ENCODE measurements at regions not wholly inside any gene's neighbourhood (a gene's known extent, or its start where the extent isn't known, plus 50 kb on each side); places are given as distances from the start of the nearest gene placed in this dataset.
"Not testable (repeated sequence)": the region's sequence is repeated elsewhere in the genome, so short reads cannot be mapped to it uniquely, and the experiment has no call there.

DNA sequence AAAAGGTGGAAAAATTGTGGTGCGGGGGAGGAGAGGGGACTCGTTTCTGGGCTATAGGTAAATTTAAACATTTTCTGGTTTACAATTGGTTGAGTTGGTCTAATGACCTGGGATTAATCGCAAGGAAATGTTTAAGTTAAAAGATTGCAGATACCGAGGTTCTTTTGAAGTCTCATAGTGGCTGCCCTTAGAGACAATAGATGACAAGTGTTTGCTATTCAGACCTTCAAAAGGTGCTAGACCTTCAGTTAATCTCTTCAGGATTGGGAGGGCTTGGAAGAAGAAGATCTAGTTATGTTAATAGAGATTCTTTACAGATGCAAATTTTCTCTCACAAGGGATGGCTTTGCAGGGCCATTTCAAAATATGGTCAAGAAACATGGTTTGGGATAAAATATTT lies 2286.1 kb upstream of the AGA start:
- H3K4me3 ChIP-seq = no peak overlapping the region
- H3K27ac ChIP-seq = no peak overlapping the region
- no peak for DNase-seq
- H3K36me3 ChIP-seq = no peaks in the 10 kb centered on the region
- TF ChIP-seq CTCF (IDR thresholded peaks at IDR 0.05) (no peak), POLR2A (IDR thresholded peaks at IDR 0.05) (no peak)
- H3K4me1 ChIP-seq = no peaks in the 10 kb centered on the region
- H3K27me3 ChIP-seq = no peaks in the 10 kb centered on the region
- no peak for ATAC-seq
- 79 to 90% (median 86%) methylated on average over 4 of the region's 4 CpGs for WGBS, 4 donors
- H3K9me3 ChIP-seq = no peaks in the 10 kb centered on the region
- intact Hi-C loops (cut with DNase I) = no loop called here

GRCh38 chr4:179736820-179737219 lies 2294.6 kb upstream of the AGA start:
- H3K4me1 ChIP-seq; H3K4me3 ChIP-seq; H3K27ac ChIP-seq; intact Hi-C loops (cut with DNase I); H3K36me3 ChIP-seq; H3K9me3 ChIP-seq; ATAC-seq; H3K27me3 ChIP-seq; DNase-seq: not testable (repeated sequence)
- 87 to 96% (median 91%) methylated on average over 6 of the region's 6 CpGs for WGBS, 4 donors

DNA sequence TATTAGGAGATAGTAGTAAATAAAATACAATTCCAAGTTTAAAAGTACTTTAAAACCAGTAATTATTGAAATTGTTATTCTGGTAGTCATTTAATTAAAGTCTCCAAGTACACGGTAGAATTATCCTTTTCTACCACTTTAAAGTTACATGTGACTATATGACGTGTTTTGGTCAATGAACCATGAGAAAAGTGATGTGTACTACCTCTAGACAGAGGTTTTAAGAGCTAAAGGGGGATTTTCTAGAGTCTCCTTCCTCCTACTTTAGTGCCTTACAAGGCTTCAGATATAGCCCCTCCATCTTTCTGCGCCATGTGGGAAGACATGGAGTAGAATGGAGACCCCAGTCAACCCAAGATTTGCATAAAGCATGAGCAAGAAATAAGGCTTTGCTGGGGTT lies 2296.6 kb upstream of the AGA start:
- intact Hi-C loops (cut with DNase I) = no loop called here
- no peaks in the 10 kb centered on the region for H3K4me1 ChIP-seq
- WGBS, 4 donors = 55 to 82% (median 66%) methylated on average over 3 of the region's 3 CpGs

DNA sequence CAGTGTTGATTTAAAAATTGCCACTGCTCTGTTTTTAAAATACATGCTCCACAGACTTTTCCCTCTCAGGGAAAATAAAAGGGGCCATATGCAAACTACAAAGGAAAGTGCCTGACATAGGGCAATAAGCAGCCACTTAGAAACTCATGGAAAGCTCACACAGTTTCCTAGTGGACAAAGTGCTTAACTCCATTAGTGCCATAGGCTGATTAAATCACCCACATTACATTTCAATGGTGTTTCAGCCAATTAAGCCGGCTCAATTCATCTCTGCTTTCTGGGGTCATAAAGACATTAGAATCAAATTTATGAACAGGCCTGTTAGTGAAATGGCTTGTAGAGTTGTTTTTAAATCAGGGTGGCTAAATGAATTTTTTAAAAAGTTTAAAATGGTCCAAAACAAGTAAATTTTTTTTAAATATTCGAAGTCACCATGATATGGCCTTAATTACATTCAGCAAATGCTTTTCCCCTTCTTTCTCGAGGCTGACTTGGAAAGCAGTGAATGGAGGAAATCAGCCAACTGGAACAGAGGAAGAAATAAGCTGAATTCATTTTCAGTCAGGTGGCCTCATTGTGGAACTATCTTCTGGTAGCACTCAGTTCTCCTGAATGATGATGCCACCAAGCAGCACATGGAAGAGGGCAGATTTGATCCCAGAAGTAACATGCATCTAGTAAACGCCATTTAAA lies 2305.1 kb upstream of the AGA start:
- intact Hi-C loops (cut with DNase I) = no loop called here
- no peaks in the 10 kb centered on the region for H3K4me1 ChIP-seq
- no peak for ATAC-seq
- TF ChIP-seq POLR2A (IDR thresholded peaks at IDR 0.05) (no peak), CTCF (IDR thresholded peaks at IDR 0.05) (no peak)
- H3K4me3 ChIP-seq = no peak overlapping the region
- WGBS, 4 donors = 66 to 80% (median 76%) methylated on average over 4 of the region's 4 CpGs
- no peaks in the 10 kb centered on the region for H3K27me3 ChIP-seq
- H3K9me3 ChIP-seq = no peaks in the 10 kb centered on the region
- H3K27ac ChIP-seq = no peak overlapping the region
- H3K36me3 ChIP-seq = no peaks in the 10 kb centered on the region
- DNase-seq = no peak

More for the DNA sequence above, 2296.6 kb upstream of the AGA start:
- no peak for TF ChIP-seq POLR2A (IDR thresholded peaks at IDR 0.05)
- TF ChIP-seq CTCF (IDR thresholded peaks at IDR 0.05) = no peak
- Histone ChIP-seq H3K36me3 (no peaks in the 10 kb centered on the region), H3K27ac (no peak overlapping the region), H3K27me3 (no peaks in the 10 kb centered on the region), H3K9me3 (no peaks in the 10 kb centered on the region), H3K4me3 (no peak overlapping the region)
- DNase-seq (no peak), ATAC-seq (no peak)

GRCh38 chr4:179748837-179749236 lies 2306.6 kb upstream of the AGA start:
- no peak for DNase-seq
- no peak for ATAC-seq
- intact Hi-C loops (cut with DNase I) = no loop called here

More at GRCh38 chr4:179748837-179749236, 2306.6 kb upstream of the AGA start:
- H3K27me3 ChIP-seq = no peaks in the 10 kb centered on the region
- H3K4me1 ChIP-seq = no peaks in the 10 kb centered on the region
- no peak overlapping the region for H3K27ac ChIP-seq
- 65 to 71% (median 69%) methylated on average over 6 of the region's 6 CpGs for WGBS, 4 donors
- H3K9me3 ChIP-seq = no peaks in the 10 kb centered on the region
- no peaks in the 10 kb centered on the region for H3K36me3 ChIP-seq
- no peak for TF ChIP-seq POLR2A (IDR thresholded peaks at IDR 0.05)
- no peak for TF ChIP-seq CTCF (IDR thresholded peaks at IDR 0.05)
- no peak overlapping the region for H3K4me3 ChIP-seq

All from heart left ventricle (tissue), 16 donors.